A549 (cell line): ENCODE measurements at regions not wholly inside any gene's neighbourhood (a gene's known extent, or its start where the extent isn't known, plus 50 kb on each side); places are given as distances from the start of the nearest gene placed in this dataset.
"Not testable (repeated sequence)": the region's sequence is repeated elsewhere in the genome, so short reads cannot be mapped to it uniquely, and the experiment has no call there.

ENCODE experiments used
- CBX2 ChIP-seq: fragments of 200-600 bp; sonication (generic); IDR thresholded peaks from 2 replicates; pipeline ENCODE4 v1.6.1; 2016; ENCODE audit warnings: low read depth, mild to moderate bottlenecking, borderline replicate concordance
- CHD2 ChIP-seq: fragments of 150-350 bp; IDR thresholded peaks from 2 replicates; pipeline ENCODE4 v1.6.1; 2014; ENCODE audit warnings: low read length; ENCODE audit not compliant: partially characterized antibody
- CTCF ChIP-seq: fragments of >200 bp; sonication (Bioruptor Twin); formaldehyde crosslinking; IDR thresholded peaks from 3 replicates; pipeline ENCODE4 v1.5.1; 2016
- EP300 ChIP-seq, 2 experiments: fragments of >200 bp; sonication (Bioruptor Twin); formaldehyde crosslinking; IDR thresholded peaks; 2 replicates in 1 of 2; 3 replicates in 1 of 2; pipeline ENCODE4 v1.6.1; 2016 to 2017
- FOXS1 ChIP-seq: fragments of 250-450 bp; sonication (Bioruptor Pico); IDR thresholded peaks from 2 replicates; pipeline ENCODE4 v1.5.0; 2020; ENCODE audit warnings: mild to moderate bottlenecking, moderate library complexity
- HOXA7 ChIP-seq: fragments of 250-450 bp; sonication (Bioruptor Pico); IDR thresholded peaks from 2 replicates; pipeline ENCODE4 v1.5.0; 2020; ENCODE audit warnings: mild to moderate bottlenecking, moderate library complexity
- PBX3 ChIP-seq: IDR thresholded peaks from 2 replicates; pipeline ENCODE4 v1.6.1; 2012
- RAD21 ChIP-seq, 2 experiments: fragments of >200 bp in 1 of 2; sonication (Bioruptor Twin) in 1 of 2; formaldehyde crosslinking in 1 of 2; IDR thresholded peaks in 1 of 2; conservative IDR thresholded peaks in 1 of 2; 2 replicates in 1 of 2; 3 replicates in 1 of 2; pipeline ENCODE4 v1.6.1; 2012 to 2018; ENCODE audit warnings: inconsistent platforms in 1 of 2
- RCOR1 ChIP-seq: fragments of 150-350 bp; IDR thresholded peaks from 2 replicates; pipeline ENCODE4 v1.6.1; 2014; ENCODE audit warnings: antibody characterized with exemption, low read length, low read depth
- REST ChIP-seq: fragments of 200-600 bp; sonication (generic); IDR thresholded peaks from 2 replicates; pipeline ENCODE4 v1.6.1; 2016; ENCODE audit warnings: antibody characterized with exemption, mild to moderate bottlenecking, moderate library complexity
- RFX5 ChIP-seq: fragments of 450-650 bp; IDR thresholded peaks from 2 replicates; pipeline ENCODE4 v1.7.1; 2014; ENCODE audit warnings: antibody characterized with exemption, mild to moderate bottlenecking, moderate library complexity

- TF ChIP-seq RFX5; FOXS1; REST; CHD2; CBX2; CTCF; EP300 (IDR thresholded peaks at IDR 0.05); RAD21 (conservative IDR thresholded peaks at IDR 0.05 in 1 of 2, IDR thresholded peaks at IDR 0.05 in 1 of 2); RCOR1; HOXA7; PBX3: not testable (repeated sequence)
Measured at GRCh38 chr11:67807896-67808295, 133.5 kb upstream of the ALDH3B2 start.
